ENCODE measurements at regions not wholly inside any gene's neighbourhood (a gene's known extent, or its start where the extent isn't known, plus 50 kb on each side); places are given as distances from the start of the nearest gene placed in this dataset.
A peak's percentile ranks its signal among the peaks of the same experiment; 100 is the strongest.

- no peak for TF ChIP-seq CTCF (IDR thresholded peaks at IDR 0.05; ENCODE audit: unreplicated experiment in 3 of 3)
- Mint-ChIP-seq H3K9me3 (peaks cover 6% of the 10 kb centered on the region), H3K4me3 (no peak overlapping the region), H3K4me1 (peaks cover 42% of the 10 kb centered on the region), H3K27me3 (ENCODE audit: low read depth) (no peaks in the 10 kb centered on the region), H3K27ac (peak overlapping the region in 2 of 3 experiments; percentile 30 to 36), H3K36me3 (ENCODE audit: low read depth) (no peaks in the 10 kb centered on the region)
These were observed 425.8 kb downstream of the SPRY1 start for GRCh38 chr4:123822353-123822752.

GRCh38 chr4:123823244-123823643 is 426.6 kb downstream of the SPRY1 start:
- no peak for TF ChIP-seq CTCF (IDR thresholded peaks at IDR 0.05; ENCODE audit: unreplicated experiment in 3 of 3)
- H3K4me3 Mint-ChIP-seq, result no peak overlapping the region
- H3K27me3 Mint-ChIP-seq (ENCODE audit: low read depth), result no peaks in the 10 kb centered on the region
- peaks cover 6% of the 10 kb centered on the region for H3K9me3 Mint-ChIP-seq
- H3K27ac Mint-ChIP-seq, result peak overlapping the region in 2 of 3 experiments; percentile 50 to 74
- H3K4me1 Mint-ChIP-seq, result peaks cover 46% of the 10 kb centered on the region
- H3K36me3 Mint-ChIP-seq (ENCODE audit: low read depth), result no peaks in the 10 kb centered on the region

GRCh38 chr4:123824524-123824923 is 427.9 kb downstream of the SPRY1 start:
- Mint-ChIP-seq H3K36me3 (ENCODE audit: low read depth) (no peaks in the 10 kb centered on the region), H3K27me3 (ENCODE audit: low read depth) (no peaks in the 10 kb centered on the region), H3K27ac (peak overlapping the region in 2 of 3 experiments; percentile 4 to 74), H3K4me3 (no peak overlapping the region), H3K4me1 (peaks cover 52% of the 10 kb centered on the region), H3K9me3 (peaks cover 4% of the 10 kb centered on the region)
- no peak for TF ChIP-seq CTCF (IDR thresholded peaks at IDR 0.05; ENCODE audit: unreplicated experiment in 3 of 3)

GRCh38 chr4:123825596-123826291 is 429.1 kb downstream of the SPRY1 start:
- H3K27me3 Mint-ChIP-seq (ENCODE audit: low read depth), result no peaks in the 10 kb centered on the region
- peaks cover 2% of the 10 kb centered on the region for H3K9me3 Mint-ChIP-seq
- TF ChIP-seq CTCF (IDR thresholded peaks at IDR 0.05; ENCODE audit: unreplicated experiment in 3 of 3), result no peak
- peak overlapping the region in 2 of 3 experiments; percentile 73 to 74 for H3K27ac Mint-ChIP-seq
- H3K4me3 Mint-ChIP-seq, result no peak overlapping the region
- no peaks in the 10 kb centered on the region for H3K36me3 Mint-ChIP-seq (ENCODE audit: low read depth)
- H3K4me1 Mint-ChIP-seq, result peaks cover 53% of the 10 kb centered on the region

- no peak overlapping the region for H3K4me3 Mint-ChIP-seq
- H3K9me3 Mint-ChIP-seq, result peaks cover 2% of the 10 kb centered on the region
- H3K36me3 Mint-ChIP-seq (ENCODE audit: low read depth), result no peaks in the 10 kb centered on the region
- peak overlapping the region in 2 of 3 experiments; percentile 15 to 67 for H3K27ac Mint-ChIP-seq
- no peaks in the 10 kb centered on the region for H3K27me3 Mint-ChIP-seq (ENCODE audit: low read depth)
- H3K4me1 Mint-ChIP-seq, result peaks cover 64% of the 10 kb centered on the region
- TF ChIP-seq CTCF (IDR thresholded peaks at IDR 0.05; ENCODE audit: unreplicated experiment in 3 of 3), result no peak
These were observed 430.3 kb downstream of the SPRY1 start for GRCh38 chr4:123826896-123827295.

GRCh38 chr4:123827511-123827910 is 430.9 kb downstream of the SPRY1 start:
- Mint-ChIP-seq H3K36me3 (ENCODE audit: low read depth) (no peaks in the 10 kb centered on the region), H3K4me1 (peaks cover 65% of the 10 kb centered on the region), H3K27me3 (ENCODE audit: low read depth) (no peaks in the 10 kb centered on the region), H3K4me3 (no peak overlapping the region), H3K9me3 (peaks cover 2% of the 10 kb centered on the region), H3K27ac (peak overlapping the region in 2 of 3 experiments; percentile 14 to 15)
- no peak for TF ChIP-seq CTCF (IDR thresholded peaks at IDR 0.05; ENCODE audit: unreplicated experiment in 3 of 3)
